B cell (primary cell): ENCODE measurements at regions not wholly inside any gene's neighbourhood (a gene's known extent, or its start where the extent isn't known, plus 50 kb on each side); places are given as distances from the start of the nearest gene placed in this dataset.

ENCODE experiments used
- ATAC-seq: fragments of 200-7000 bp; cut with Tn5 transposase; one replicate; pipeline ENCODE4 v1.10.0; 2021; ENCODE audit warnings: low read depth, mild to moderate bottlenecking, moderate number of reproducible peaks, moderate library complexity
- CTCF ChIA-PET: fragments of 350-600 bp; sonication (Branson Sonifier 250); formaldehyde crosslinking; loops from one replicate; lab custom pipeline; 2021; ENCODE audit warnings: antibody characterized with exemption, inconsistent platforms; lab: Charles Lee
- POLR2A ChIA-PET: fragments of 350-600 bp; sonication (Branson Sonifier 250); formaldehyde crosslinking; loops from one replicate; lab custom pipeline; 2021; ENCODE audit warnings: antibody characterized with exemption; lab: Charles Lee
- DNase-seq: peaks from one replicate; pipeline ENCODE4 v3.0.0; 2013
- H2AFZ ChIP-seq: 2 replicates; pipeline ENCODE4 v1.6.1; 2012; ENCODE audit warnings: mild to moderate bottlenecking, low read depth, low read length; ENCODE audit not compliant: insufficient read depth, poor library complexity, severe bottlenecking
- H3K27ac ChIP-seq, 2 donors: 1 replicate in 1 of 2; 2 replicates in 1 of 2; pipeline ENCODE4 v1.5.1; 2012 to 2013; ENCODE audit warnings: low read length in 2 of 2, mild to moderate bottlenecking in 2 of 2, moderate library complexity in 1 of 2
- H3K27me3 ChIP-seq, 4 experiments: fragments of 200-600 bp in 1 of 4; sonication (generic) in 1 of 4; replicated peaks in 1 of 4; 1 replicate in 2 of 4; 2 replicates in 2 of 4; pipeline versions ENCODE4 v1.6.1 to v1.7.0; 2013 to 2016; ENCODE audit warnings: low read length in 3 of 4, mild to moderate bottlenecking in 2 of 4, mixed read lengths in 1 of 4, moderate library complexity in 1 of 4; ENCODE audit not compliant: insufficient read depth in 4 of 4, control insufficient read depth in 3 of 4; ENCODE audit errors: control extremely low read depth in 1 of 4
- H3K36me3 ChIP-seq, 2 experiments: replicated peaks in 1 of 2; 1 replicate in 1 of 2; 2 replicates in 1 of 2; pipeline versions ENCODE4 v1.6.1 to v1.7.1; 2013; ENCODE audit warnings: low read length in 1 of 2; ENCODE audit not compliant: insufficient read depth in 2 of 2, control insufficient read depth in 1 of 2; ENCODE audit errors: control extremely low read depth in 1 of 2, extremely low read depth in 1 of 2
- H3K4me1 ChIP-seq, 2 donors: fragments of 200-600 bp in 1 of 2; sonication (generic) in 1 of 2; 1 replicate in 1 of 2; 2 replicates in 1 of 2; pipeline versions ENCODE4 v1.5.1 to v1.6.1; 2013 to 2017; ENCODE audit warnings: low read length in 2 of 2; ENCODE audit not compliant: control insufficient read depth in 2 of 2, insufficient read depth in 2 of 2
- H3K4me2 ChIP-seq: replicated peaks from 2 replicates; pipeline ENCODE3; 2012; ENCODE audit warnings: mild to moderate bottlenecking, low read depth, low read length; ENCODE audit not compliant: poor library complexity, severe bottlenecking
- H3K4me3 ChIP-seq, 5 experiments: fragments of 200-600 bp in 1 of 5; sonication (generic) in 1 of 5; 1 replicate in 3 of 5; 2 replicates in 2 of 5; pipeline versions ENCODE4 v1.5.1 to v1.7.0; 2011 to 2016; ENCODE audit warnings: low read length in 4 of 5, mild to moderate bottlenecking in 4 of 5, low read depth in 2 of 5, control low read depth in 1 of 5, moderate library complexity in 1 of 5; ENCODE audit not compliant: insufficient read depth in 1 of 5; ENCODE audit errors: control extremely low read depth in 1 of 5, extremely low read depth in 1 of 5
- H3K79me2 ChIP-seq: fragments of 200-600 bp; sonication (generic); one replicate; pipeline ENCODE4 v1.6.0; 2016; ENCODE audit warnings: low read length; ENCODE audit not compliant: control insufficient read depth, insufficient read depth
- H3K9ac ChIP-seq: fragments of 200-600 bp; sonication (generic); 2 replicates; pipeline ENCODE4 v1.6.1; 2017; ENCODE audit warnings: mild to moderate bottlenecking, low read length, moderate library complexity
- H3K9me3 ChIP-seq, 3 donors: one replicate each; pipeline versions ENCODE4 v1.6.1 to v1.7.1; 2013; ENCODE audit warnings: low read length in 2 of 3; ENCODE audit not compliant: control insufficient read depth in 2 of 3, insufficient read depth in 1 of 3; ENCODE audit errors: control extremely low read depth in 1 of 3
- H4K20me1 ChIP-seq: 2 replicates; pipeline ENCODE4 v1.6.0; 2012; ENCODE audit warnings: mild to moderate bottlenecking, low read length; ENCODE audit not compliant: insufficient read depth, control insufficient read depth, poor library complexity, severe bottlenecking
- H3K27ac Mint-ChIP-seq: one replicate; pipeline ENCODE4 v1.8.0; 2021; ENCODE audit warnings: mixed read lengths
- H3K27me3 Mint-ChIP-seq: one replicate; pipeline ENCODE4 v1.8.0; 2021; ENCODE audit warnings: mixed read lengths
- H3K4me1 Mint-ChIP-seq: one replicate; pipeline ENCODE4 v1.8.0; 2021; ENCODE audit warnings: mixed read lengths
- H3K4me3 Mint-ChIP-seq: one replicate; pipeline ENCODE4 v1.8.0; 2021; ENCODE audit warnings: mixed read lengths
- H3K9me3 Mint-ChIP-seq: one replicate; pipeline ENCODE4 v1.8.0; 2022; ENCODE audit warnings: mixed read lengths; ENCODE audit not compliant: insufficient read depth
- EZH2 ChIP-seq: IDR thresholded peaks from 2 replicates; pipeline ENCODE4 v1.6.1; 2012; ENCODE audit warnings: borderline replicate concordance, low read depth, mild to moderate bottlenecking, moderate library complexity, low read length; ENCODE audit not compliant: insufficient read depth, poor library complexity, severe bottlenecking
- WGBS: methylation state at CpG from one replicate; pipeline ENCODE4 v1.1.5; 2013; ENCODE audit warnings: missing lambda C conversion rate; ENCODE audit not compliant: insufficient coverage; 5-methylcytosine and 5-hydroxymethylcytosine counted together
- intact Hi-C: fragments of 100-400 bp; cut with micrococcal nuclease; formaldehyde crosslinking; loops from one replicate; pipeline ENCODE4 v1.10.0; 2022
- TF ChIP-seq, protein P1 (sequence below): fragments of 200-600 bp; IDR thresholded peaks from one replicate; pipeline ENCODE4 v1.8.0; 2022; ENCODE audit warnings: antibody characterized with exemption, mild to moderate bottlenecking

DNA sequence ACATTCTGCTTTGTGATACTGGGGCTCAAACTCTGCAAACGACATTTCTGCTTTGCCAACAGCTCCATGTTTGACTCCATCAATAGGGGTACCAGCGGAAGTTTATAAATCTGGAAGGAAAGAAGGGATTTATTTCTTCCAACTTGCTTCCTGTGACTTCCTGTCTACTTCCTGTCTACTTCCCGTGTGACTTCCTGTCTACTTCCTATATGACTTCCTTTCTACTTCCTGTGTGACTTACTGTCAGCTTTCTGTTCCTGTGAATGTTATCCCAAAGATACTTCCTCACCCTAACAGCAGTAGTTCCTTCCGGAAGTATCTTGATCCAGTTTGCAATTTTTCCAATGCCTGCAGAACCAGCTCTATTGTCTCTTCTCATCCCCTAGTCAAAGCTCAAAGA is 52.0 kb upstream of the MBOAT2 start:
- no peak overlapping the region for H3K4me3 Mint-ChIP-seq
- H3K4me3 ChIP-seq: no peak overlapping the region
- peaks cover 2% of the 10 kb centered on the region for H3K4me1 Mint-ChIP-seq
- no peaks in the 10 kb centered on the region for H3K4me1 ChIP-seq
- no peaks in the 10 kb centered on the region for H3K79me2 ChIP-seq
- H3K27me3 ChIP-seq: peaks cover 0 to 4% (median 0%) of the 10 kb centered on the region in 4 experiments
- no peaks in the 10 kb centered on the region for H3K36me3 ChIP-seq
- no peak for DNase-seq
- WGBS: 50% methylated on average over 2 of the region's 4 CpGs
- H3K27me3 Mint-ChIP-seq: peaks cover 6% of the 10 kb centered on the region
- no peak for TF ChIP-seq EZH2
- TF ChIP-seq, protein P1, sequence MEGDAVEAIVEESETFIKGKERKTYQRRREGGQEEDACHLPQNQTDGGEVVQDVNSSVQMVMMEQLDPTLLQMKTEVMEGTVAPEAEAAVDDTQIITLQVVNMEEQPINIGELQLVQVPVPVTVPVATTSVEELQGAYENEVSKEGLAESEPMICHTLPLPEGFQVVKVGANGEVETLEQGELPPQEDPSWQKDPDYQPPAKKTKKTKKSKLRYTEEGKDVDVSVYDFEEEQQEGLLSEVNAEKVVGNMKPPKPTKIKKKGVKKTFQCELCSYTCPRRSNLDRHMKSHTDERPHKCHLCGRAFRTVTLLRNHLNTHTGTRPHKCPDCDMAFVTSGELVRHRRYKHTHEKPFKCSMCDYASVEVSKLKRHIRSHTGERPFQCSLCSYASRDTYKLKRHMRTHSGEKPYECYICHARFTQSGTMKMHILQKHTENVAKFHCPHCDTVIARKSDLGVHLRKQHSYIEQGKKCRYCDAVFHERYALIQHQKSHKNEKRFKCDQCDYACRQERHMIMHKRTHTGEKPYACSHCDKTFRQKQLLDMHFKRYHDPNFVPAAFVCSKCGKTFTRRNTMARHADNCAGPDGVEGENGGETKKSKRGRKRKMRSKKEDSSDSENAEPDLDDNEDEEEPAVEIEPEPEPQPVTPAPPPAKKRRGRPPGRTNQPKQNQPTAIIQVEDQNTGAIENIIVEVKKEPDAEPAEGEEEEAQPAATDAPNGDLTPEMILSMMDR: no peak
- no peaks in the 10 kb centered on the region for H4K20me1 ChIP-seq
- ChIA-PET CTCF (no interaction called here), POLR2A (no interaction called here)
- H3K9me3 Mint-ChIP-seq: peaks cover 2% of the 10 kb centered on the region
- H3K4me2 ChIP-seq: no peak overlapping the region
- H3K9me3 ChIP-seq: no peaks in the 10 kb centered on the region
- no peak overlapping the region for H2AFZ ChIP-seq
- no peak for ATAC-seq
- no peak overlapping the region for H3K27ac ChIP-seq
- H3K27ac Mint-ChIP-seq: no peak overlapping the region
- no peak overlapping the region for H3K9ac ChIP-seq
- intact Hi-C loops: no loop called here

DNA sequence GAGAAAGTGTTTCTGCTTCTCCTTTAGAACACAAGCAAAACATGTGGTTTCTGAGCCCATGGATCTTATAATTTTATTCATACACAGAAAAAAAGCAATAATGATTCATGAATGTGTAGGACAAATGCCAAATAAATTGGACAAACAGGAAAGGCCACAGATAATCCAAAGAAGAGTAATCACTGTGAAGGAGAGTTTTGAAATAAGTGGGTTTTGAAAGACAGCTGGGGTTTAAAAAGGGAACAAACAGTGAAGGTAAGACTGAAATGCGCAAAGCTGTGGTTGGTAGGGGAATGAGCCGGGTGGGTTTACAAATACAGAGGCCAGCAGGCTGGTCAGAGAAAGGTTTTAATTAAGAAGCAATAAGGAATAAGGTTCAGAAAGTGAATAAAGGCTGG is 50.0 kb upstream of the MBOAT2 start:
- Histone ChIP-seq H3K4me2 (no peak overlapping the region), H3K9ac (no peak overlapping the region), H4K20me1 (no peaks in the 10 kb centered on the region), H3K79me2 (no peaks in the 10 kb centered on the region), H3K4me1 (no peaks in the 10 kb centered on the region), H3K27me3 (no peaks in the 10 kb centered on the region), H3K27ac (no peak overlapping the region), H3K36me3 (no peaks in the 10 kb centered on the region), H3K9me3 (no peaks in the 10 kb centered on the region), H3K4me3 (no peak overlapping the region), H2AFZ (no peak overlapping the region)
- ATAC-seq (no peak), DNase-seq (no peak)
- H3K27ac Mint-ChIP-seq: no peak overlapping the region
- H3K9me3 Mint-ChIP-seq: peaks cover 2% of the 10 kb centered on the region
- no peak overlapping the region for H3K4me3 Mint-ChIP-seq
- intact Hi-C loops: no loop called here
- POLR2A ChIA-PET: no interaction called here
- TF ChIP-seq EZH2: no peak
- TF ChIP-seq, protein P1: no peak
- CTCF ChIA-PET: no interaction called here
- H3K27me3 Mint-ChIP-seq: no peaks in the 10 kb centered on the region
- H3K4me1 Mint-ChIP-seq: peaks cover 2% of the 10 kb centered on the region
- WGBS: 58% methylated on average over 2 of the region's 2 CpGs
